GM19035 (cell line): ENCODE measurements at regions not wholly inside any gene's neighbourhood (a gene's known extent, or its start where the extent isn't known, plus 50 kb on each side); places are given as distances from the start of the nearest gene placed in this dataset.
"Not testable (repeated sequence)": the region's sequence is repeated elsewhere in the genome, so short reads cannot be mapped to it uniquely, and the experiment has no call there.

ENCODE experiments used
- ATAC-seq: cut with Tn5 transposase; IDR thresholded peaks from one replicate; pipeline ENCODE4 v1.9.1; 2021; ENCODE audit not compliant: unreplicated experiment

GRCh38 chr5:86507574-86507973 is 110.2 kb upstream of the COX7C start:
- no peak for ATAC-seq

GRCh38 chr5:86510330-86510915 is 107.3 kb upstream of the COX7C start:
- not testable (repeated sequence) for ATAC-seq

GRCh38 chr5:86523718-86524117 is 94.0 kb upstream of the COX7C start:
- no peak for ATAC-seq

GRCh38 chr5:86525622-86526021 is 92.1 kb upstream of the COX7C start:
- no peak for ATAC-seq

GRCh38 chr5:86526811-86527348 is 90.9 kb upstream of the COX7C start:
- no peak for ATAC-seq

GRCh38 chr5:86532429-86532828 is 85.3 kb upstream of the COX7C start:
- no peak for ATAC-seq

GRCh38 chr5:86536396-86536795 is 81.3 kb upstream of the COX7C start:
- no peak for ATAC-seq

- no peak for ATAC-seq
Observed at GRCh38 chr5:86542532-86542931, 75.2 kb upstream of the COX7C start.

- no peak for ATAC-seq
Observed at GRCh38 chr5:86546044-86546443, 71.7 kb upstream of the COX7C start.

- ATAC-seq, result no peak
Observed at GRCh38 chr5:86546582-86546981, 71.2 kb upstream of the COX7C start.

- no peak for ATAC-seq
Observed at GRCh38 chr5:86554638-86555037, 63.1 kb upstream of the COX7C start.

- ATAC-seq, result no peak
Observed at GRCh38 chr5:86557920-86558319, 59.8 kb upstream of the COX7C start.

GRCh38 chr5:86565197-86565789 is 52.4 kb upstream of the COX7C start:
- no peak for ATAC-seq

- ATAC-seq, result not testable (repeated sequence)
Observed at GRCh38 chr5:86566030-86566429, 51.7 kb upstream of the COX7C start.
